Right cardiac atrium (tissue), 5 donors: ENCODE measurements at regions not wholly inside any gene's neighbourhood (a gene's known extent, or its start where the extent isn't known, plus 50 kb on each side); places are given as distances from the start of the nearest gene placed in this dataset.

ENCODE experiments used
- ATAC-seq, 2 donors: fragments of 200-7000 bp; cut with Tn5 transposase; one replicate each; pipeline versions ENCODE4 v1.8.0 to v1.9.1; 2020; ENCODE audit warnings: moderate library complexity in 2 of 2, mild to moderate bottlenecking in 1 of 2
- DNase-seq, 3 donors: peaks; one replicate each; pipeline ENCODE4 v3.0.0-alpha.2; 2020
- H3K27ac ChIP-seq: one replicate; pipeline ENCODE4 v1.5.1; 2013; ENCODE audit warnings: mild to moderate bottlenecking, low read length, control low read depth, moderate library complexity
- H3K27me3 ChIP-seq: one replicate; pipeline ENCODE4 v1.6.1; 2013; ENCODE audit not compliant: control insufficient read depth, insufficient read depth
- H3K4me1 ChIP-seq: one replicate; pipeline ENCODE4 v1.6.1; 2013; ENCODE audit warnings: low read length; ENCODE audit not compliant: control insufficient read depth, insufficient read depth
- H3K4me3 ChIP-seq: one replicate; pipeline ENCODE4 v1.5.1; 2013; ENCODE audit warnings: low read length, control low read depth
- H3K9me3 ChIP-seq: one replicate; pipeline ENCODE4 v1.6.1; 2013; ENCODE audit warnings: low read length; ENCODE audit not compliant: control insufficient read depth
- WGBS: extraction: QIAGEN DNeasy Blood & Tissue Kit; methylation state at CpG from one replicate; pipeline ENCODE4 v1.1.7; 2013; 5-methylcytosine and 5-hydroxymethylcytosine counted together
- intact Hi-C, 4 donors: fragments of 100-400 bp; cut with DNase I; formaldehyde crosslinking; loops; one replicate each; pipeline versions ENCODE4 v1.11.0 to v1.14.0; 2022 to 2023
- donor health status: healthy with polysubstance abuse.
- donor health status: DM: no; HTN: yes; CAD: no.
- donor health status: DM: no; HTN: no; CAD: no.
- donor health status: DM: no; HTN: yes; CAD: no; lungs with severe emphysema.
- donor health status: DM: yes; HTN: yes; CAD: no.

DNA sequence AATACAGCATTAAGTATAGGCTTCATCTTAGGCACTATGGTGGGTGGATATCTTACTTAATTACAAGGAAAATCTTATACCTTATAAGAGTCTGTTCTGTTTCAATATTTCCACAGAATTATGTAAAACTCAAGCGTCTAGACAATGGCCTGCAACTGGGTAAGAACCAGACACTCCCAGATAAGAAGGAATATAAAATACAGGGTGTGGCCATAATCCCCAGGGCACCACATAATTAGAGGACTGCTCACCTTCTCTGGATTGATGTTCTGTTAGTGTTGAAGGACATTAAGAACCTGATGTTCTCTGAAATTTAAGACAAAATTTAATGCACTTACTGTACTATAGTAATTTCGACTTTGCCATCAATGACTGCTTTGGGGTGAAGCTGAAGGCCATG, 198.2 kb upstream of the ARSJ start:
- no peak for ATAC-seq
- no peaks in the 10 kb centered on the region for H3K9me3 ChIP-seq

DNA sequence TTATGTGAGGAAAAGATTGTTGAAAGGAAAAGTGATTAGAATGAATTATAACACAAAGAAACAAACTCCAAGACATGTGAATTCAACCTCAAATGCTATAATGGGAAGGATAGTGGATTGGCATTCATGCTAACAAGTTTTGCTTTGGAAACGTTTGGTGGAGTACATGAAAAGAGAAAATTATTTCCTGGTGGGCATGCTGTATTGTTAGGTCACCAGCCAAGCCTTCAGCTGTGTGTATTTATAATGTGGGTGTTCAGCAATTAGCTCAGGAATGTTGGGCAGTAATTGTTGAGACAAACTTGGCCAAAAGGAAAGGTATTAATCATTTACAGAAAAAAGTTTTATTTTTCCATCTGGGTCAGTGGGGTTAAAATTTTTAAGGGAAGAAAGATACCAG, 198.9 kb upstream of the ARSJ start:
- DNase-seq (no peak), ATAC-seq (no peak)
- no peaks in the 10 kb centered on the region for H3K4me1 ChIP-seq
- H3K9me3 ChIP-seq, result no peaks in the 10 kb centered on the region
- H3K4me3 ChIP-seq, result no peak overlapping the region
- intact Hi-C loops, result no loop called here
- no peaks in the 10 kb centered on the region for H3K27me3 ChIP-seq
- H3K27ac ChIP-seq, result no peak overlapping the region
- WGBS, result 8% methylated on average over 1 of the region's 1 CpG

More for the DNA sequence above, 198.2 kb upstream of the ARSJ start:
- intact Hi-C loops, result no loop called here
- H3K4me1 ChIP-seq, result no peaks in the 10 kb centered on the region
- WGBS, result 85% methylated on average over 2 of the region's 2 CpGs
- no peak overlapping the region for H3K4me3 ChIP-seq
- H3K27ac ChIP-seq, result no peak overlapping the region
- H3K27me3 ChIP-seq, result no peaks in the 10 kb centered on the region
- DNase-seq, result no peak

DNA sequence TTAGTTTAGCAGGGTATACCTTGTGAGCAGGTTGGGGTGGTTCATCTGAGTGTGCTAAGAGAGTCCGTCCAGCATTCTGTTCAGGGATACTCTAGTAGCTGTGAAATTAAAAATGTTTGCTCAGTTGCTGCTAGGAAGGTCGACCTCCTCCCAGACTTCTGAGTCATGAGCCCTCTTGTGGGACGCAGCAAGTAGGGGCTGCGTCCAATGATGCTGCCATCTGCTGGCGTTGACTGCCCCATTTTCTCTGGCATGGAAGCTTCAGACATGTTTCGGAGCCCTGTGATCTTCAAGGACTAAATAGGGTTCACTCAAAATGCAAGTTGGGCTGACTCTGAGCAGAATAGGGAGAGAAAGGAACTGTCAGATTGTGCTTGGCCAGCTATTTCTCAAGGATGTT, 201.0 kb upstream of the ARSJ start:
- DNase-seq, result peak; percentile 34 to 62 (median 60)

GRCh38 chr4:114184901-114185300, 205.5 kb upstream of the ARSJ start:
- H3K27me3 ChIP-seq, result no peaks in the 10 kb centered on the region
- WGBS, result 87% methylated on average over 3 of the region's 3 CpGs
- intact Hi-C loops, result no loop called here
- ATAC-seq (no peak), DNase-seq (no peak)
- no peak overlapping the region for H3K27ac ChIP-seq
- H3K9me3 ChIP-seq, result no peaks in the 10 kb centered on the region
- no peaks in the 10 kb centered on the region for H3K4me1 ChIP-seq
- no peak overlapping the region for H3K4me3 ChIP-seq

More for the DNA sequence above, 201.0 kb upstream of the ARSJ start:
- H3K9me3 ChIP-seq, result no peaks in the 10 kb centered on the region
- intact Hi-C loops, result no loop called here
- 44% methylated on average over 6 of the region's 6 CpGs for WGBS
- H3K4me1 ChIP-seq, result no peaks in the 10 kb centered on the region
- no peaks in the 10 kb centered on the region for H3K27me3 ChIP-seq
- no peak overlapping the region for H3K4me3 ChIP-seq
- no peak overlapping the region for H3K27ac ChIP-seq
- ATAC-seq, result peak in 1 of 2 donors; percentile 48

- no peak overlapping the region for H3K4me3 ChIP-seq
- intact Hi-C loops, result no loop called here
Observed at GRCh38 chr4:114187592-114187991, 208.1 kb upstream of the ARSJ start.

GRCh38 chr4:114191496-114191895, 212.0 kb upstream of the ARSJ start:
- H3K4me1 ChIP-seq, result peaks cover 2% of the 10 kb centered on the region
- 38% methylated on average over 1 of the region's 1 CpG for WGBS
- H3K27ac ChIP-seq, result no peak overlapping the region
- intact Hi-C loops, result no loop called here
- H3K27me3 ChIP-seq, result no peaks in the 10 kb centered on the region
- no peaks in the 10 kb centered on the region for H3K9me3 ChIP-seq
- H3K4me3 ChIP-seq, result no peak overlapping the region
- DNase-seq (no peak), ATAC-seq (no peak)

More at GRCh38 chr4:114187592-114187991, 208.1 kb upstream of the ARSJ start:
- no peak for ATAC-seq
- H3K4me1 ChIP-seq, result no peaks in the 10 kb centered on the region
- no peak for DNase-seq
- H3K27ac ChIP-seq, result no peak overlapping the region
- no peaks in the 10 kb centered on the region for H3K27me3 ChIP-seq
- H3K9me3 ChIP-seq, result no peaks in the 10 kb centered on the region

GRCh38 chr4:114192854-114193253, 213.4 kb upstream of the ARSJ start:
- intact Hi-C loops, result no loop called here
- DNase-seq, result no peak
- peaks cover 2% of the 10 kb centered on the region for H3K4me1 ChIP-seq
- no peaks in the 10 kb centered on the region for H3K27me3 ChIP-seq
- H3K27ac ChIP-seq, result no peak overlapping the region
- no peak for ATAC-seq
- 78% methylated on average over 2 of the region's 2 CpGs for WGBS
- no peaks in the 10 kb centered on the region for H3K9me3 ChIP-seq
- no peak overlapping the region for H3K4me3 ChIP-seq

DNA sequence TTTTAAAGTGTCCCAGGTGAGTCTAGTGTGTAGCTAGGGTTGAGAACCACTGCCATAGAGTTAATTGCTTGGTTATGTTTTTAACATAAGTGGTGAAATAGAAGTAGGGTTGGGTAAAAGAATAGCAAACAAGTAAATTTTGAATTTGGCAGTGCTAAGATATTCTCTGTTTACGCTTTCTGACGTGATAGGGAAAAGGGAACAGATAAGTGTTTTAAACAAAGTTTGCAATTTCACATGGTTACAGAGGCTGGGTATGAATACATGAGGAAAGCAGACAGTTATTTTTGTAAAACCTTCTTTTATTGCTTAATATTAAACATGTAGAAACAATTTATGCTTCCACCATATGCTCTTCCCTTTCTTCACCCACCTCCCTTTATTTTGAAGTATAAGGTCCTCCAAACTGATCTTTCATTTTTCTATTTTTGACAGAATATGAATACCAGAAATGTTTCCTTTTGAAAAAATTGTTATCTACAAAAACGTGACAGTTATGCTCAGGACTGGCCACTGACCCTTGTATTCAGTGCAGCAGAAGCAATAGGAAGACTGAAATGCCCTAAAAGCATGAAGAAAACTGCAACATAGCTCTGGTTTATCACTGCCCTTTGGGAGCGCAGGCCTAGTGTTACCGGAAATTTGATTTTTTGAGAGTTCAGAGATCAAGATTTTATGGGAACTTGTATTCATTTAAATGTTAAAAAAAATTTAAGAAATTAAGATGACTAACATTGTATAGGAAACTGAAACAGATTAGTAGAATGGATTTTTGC, 214.4 kb upstream of the ARSJ start:
- peaks cover 2% of the 10 kb centered on the region for H3K4me1 ChIP-seq
- H3K27me3 ChIP-seq, result no peaks in the 10 kb centered on the region
- H3K27ac ChIP-seq, result no peak overlapping the region
- intact Hi-C loops, result no loop called here
- WGBS, result 48% methylated on average over 5 of the region's 5 CpGs
- DNase-seq (no peak), ATAC-seq (peak in 1 of 2 donors; percentile 80)
- no peaks in the 10 kb centered on the region for H3K9me3 ChIP-seq
- H3K4me3 ChIP-seq, result no peak overlapping the region

- Histone ChIP-seq H3K9me3 (no peaks in the 10 kb centered on the region), H3K4me1 (peaks cover 2% of the 10 kb centered on the region), H3K27me3 (no peaks in the 10 kb centered on the region), H3K27ac (no peak overlapping the region), H3K4me3 (no peak overlapping the region)
- DNase-seq (no peak), ATAC-seq (no peak)
- 58% methylated on average over 2 of the region's 2 CpGs for WGBS
- intact Hi-C loops, result no loop called here
Observed at GRCh38 chr4:114196606-114197005, 217.2 kb upstream of the ARSJ start.

DNA sequence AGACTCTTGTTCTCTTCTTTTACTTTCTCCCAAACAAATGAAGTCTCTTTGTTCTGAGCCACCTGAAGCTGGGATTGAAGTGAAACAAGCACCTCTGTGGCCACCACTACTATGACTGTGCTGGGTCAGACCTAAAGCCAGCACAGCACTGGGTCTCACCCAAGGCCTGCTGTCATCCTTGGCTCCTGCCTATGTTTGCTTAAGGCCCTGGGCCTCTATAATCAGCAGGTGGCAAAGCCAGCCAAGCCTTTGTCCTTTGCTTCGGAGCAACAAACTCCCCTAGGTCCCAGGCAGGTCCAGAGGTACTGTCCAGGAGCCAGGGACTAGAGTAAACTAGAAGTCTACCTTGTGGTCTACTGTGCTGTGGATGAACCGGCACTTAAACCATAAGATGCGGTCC, 220.6 kb upstream of the ARSJ start:
- DNase-seq (no peak), ATAC-seq (no peak)
- H3K4me3 ChIP-seq, result no peak overlapping the region
- no peaks in the 10 kb centered on the region for H3K27me3 ChIP-seq
- H3K9me3 ChIP-seq, result no peaks in the 10 kb centered on the region
- WGBS, result 88% methylated on average over 3 of the region's 3 CpGs
- no peak overlapping the region for H3K27ac ChIP-seq
- H3K4me1 ChIP-seq, result no peaks in the 10 kb centered on the region
- intact Hi-C loops, result no loop called here

DNA sequence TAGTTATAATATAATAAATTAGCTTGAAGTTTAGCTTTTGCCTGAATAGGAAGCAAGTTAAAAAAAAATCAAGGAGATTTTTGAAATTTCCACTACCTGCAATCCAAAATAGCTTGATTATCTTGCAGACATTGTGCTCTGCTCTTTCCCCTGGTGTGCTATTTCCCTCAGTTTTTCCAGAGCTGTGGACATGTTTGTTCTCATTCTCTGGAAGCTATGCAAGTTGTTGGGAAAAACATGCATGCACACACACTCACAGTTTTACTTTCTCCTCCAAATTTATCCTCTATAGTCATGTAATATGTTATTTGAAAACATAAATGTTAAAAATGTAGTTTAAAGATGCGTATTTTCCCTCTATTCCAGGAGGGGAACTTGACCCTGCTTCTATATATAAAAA, 225.8 kb upstream of the ARSJ start:
- no peak for DNase-seq
- Histone ChIP-seq H3K4me3 (no peak overlapping the region), H3K27me3 (no peaks in the 10 kb centered on the region), H3K4me1 (no peaks in the 10 kb centered on the region), H3K27ac (no peak overlapping the region), H3K9me3 (no peaks in the 10 kb centered on the region)
- ATAC-seq, result no peak
- intact Hi-C loops, result no loop called here
- 84% methylated on average over 1 of the region's 1 CpG for WGBS
